ENCODE measurements at regions not wholly inside any gene's neighbourhood (a gene's known extent, or its start where the extent isn't known, plus 50 kb on each side); places are given as distances from the start of the nearest gene placed in this dataset.

GRCh38 chr18:78603102-78603983 lies 376.3 kb upstream of the SALL3 start:
- Histone ChIP-seq H3K27me3 (ENCODE audit: low read depth, low read length) (no peaks in the 10 kb centered on the region), H3K36me3 (ENCODE audit: control insufficient read depth in 1 of 2, insufficient read depth in 2 of 2, low read length in 2 of 2) (no peaks in the 10 kb centered on the region), H3K4me3 (ENCODE audit: low read depth in 1 of 2, low read length in 2 of 2) (no peak overlapping the region), H3K9me3 (ENCODE audit: control insufficient read depth in 1 of 2, low read length in 2 of 2) (no peaks in the 10 kb centered on the region), H3K27ac (ENCODE audit: low read length) (no peak overlapping the region), H3K4me1 (ENCODE audit: control insufficient read depth in 1 of 2, insufficient read depth in 2 of 2, low read length in 2 of 2) (no peaks in the 10 kb centered on the region)

- Histone ChIP-seq H3K9me3 (ENCODE audit: control insufficient read depth in 1 of 2, low read length in 2 of 2) (no peaks in the 10 kb centered on the region), H3K4me1 (ENCODE audit: control insufficient read depth in 1 of 2, insufficient read depth in 2 of 2, low read length in 2 of 2) (no peaks in the 10 kb centered on the region), H3K36me3 (ENCODE audit: control insufficient read depth in 1 of 2, insufficient read depth in 2 of 2, low read length in 2 of 2) (no peaks in the 10 kb centered on the region), H3K27ac (ENCODE audit: low read length) (no peak overlapping the region), H3K27me3 (ENCODE audit: low read depth, low read length) (no peaks in the 10 kb centered on the region), H3K4me3 (ENCODE audit: low read depth in 1 of 2, low read length in 2 of 2) (no peak overlapping the region)
Measured at GRCh38 chr18:78605255-78605654, 374.4 kb upstream of the SALL3 start.

DNA sequence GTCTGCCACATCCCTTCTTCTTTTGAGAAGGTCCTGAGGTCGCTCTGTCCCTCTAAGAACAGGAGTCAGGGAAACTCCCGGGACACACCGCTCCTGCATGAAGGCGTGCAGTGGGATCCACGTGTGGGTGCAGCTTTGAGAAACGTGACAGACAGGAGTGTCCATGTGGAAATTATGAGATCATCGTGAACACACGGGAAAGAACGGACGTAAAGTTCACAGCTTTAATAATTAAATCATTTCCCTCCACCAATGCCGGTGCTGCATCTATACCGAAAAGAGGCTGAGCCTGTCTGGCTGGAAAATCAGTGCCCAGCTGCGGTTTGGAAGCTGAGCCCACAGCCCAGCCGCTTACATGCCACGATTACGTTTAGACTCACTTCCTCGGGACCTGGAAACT lies 372.4 kb upstream of the SALL3 start:
- Histone ChIP-seq H3K4me3 (ENCODE audit: low read depth in 1 of 2, low read length in 2 of 2) (no peak overlapping the region), H3K36me3 (ENCODE audit: control insufficient read depth in 1 of 2, insufficient read depth in 2 of 2, low read length in 2 of 2) (no peaks in the 10 kb centered on the region), H3K27ac (ENCODE audit: low read length) (no peak overlapping the region), H3K4me1 (ENCODE audit: control insufficient read depth in 1 of 2, insufficient read depth in 2 of 2, low read length in 2 of 2) (no peaks in the 10 kb centered on the region), H3K27me3 (ENCODE audit: low read depth, low read length) (no peaks in the 10 kb centered on the region), H3K9me3 (ENCODE audit: control insufficient read depth in 1 of 2, low read length in 2 of 2) (no peaks in the 10 kb centered on the region)

DNA sequence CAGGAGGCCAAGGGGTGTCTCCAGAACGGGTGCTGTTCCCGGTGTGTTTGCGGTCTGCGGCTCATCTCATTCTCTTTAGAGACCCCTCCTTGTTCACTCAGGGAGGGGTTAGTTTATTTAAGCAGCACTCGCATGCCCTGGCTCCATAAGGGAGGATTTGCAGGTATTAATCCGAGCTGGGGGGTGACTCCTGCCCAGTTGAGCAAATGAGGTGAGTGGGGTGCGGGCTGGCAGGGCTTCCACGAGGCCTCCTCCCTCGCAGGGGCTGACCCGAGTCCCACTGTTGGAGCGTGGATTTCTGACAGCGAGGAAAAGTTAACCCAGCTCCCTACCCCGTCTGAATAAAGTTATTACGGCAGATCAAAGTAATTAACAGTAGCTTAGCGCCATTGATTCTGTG lies 371.8 kb upstream of the SALL3 start:
- no peaks in the 10 kb centered on the region for H3K9me3 ChIP-seq (ENCODE audit: control insufficient read depth in 1 of 2, low read length in 2 of 2)
- no peaks in the 10 kb centered on the region for H3K27me3 ChIP-seq (ENCODE audit: low read depth, low read length)
- H3K27ac ChIP-seq (ENCODE audit: low read length), result no peak overlapping the region
- H3K4me3 ChIP-seq (ENCODE audit: low read depth in 1 of 2, low read length in 2 of 2), result no peak overlapping the region
- no peaks in the 10 kb centered on the region for H3K36me3 ChIP-seq (ENCODE audit: control insufficient read depth in 1 of 2, insufficient read depth in 2 of 2, low read length in 2 of 2)
- no peaks in the 10 kb centered on the region for H3K4me1 ChIP-seq (ENCODE audit: control insufficient read depth in 1 of 2, insufficient read depth in 2 of 2, low read length in 2 of 2)

- H3K27me3 ChIP-seq (ENCODE audit: low read depth, low read length), result no peaks in the 10 kb centered on the region
- no peaks in the 10 kb centered on the region for H3K36me3 ChIP-seq (ENCODE audit: control insufficient read depth in 1 of 2, insufficient read depth in 2 of 2, low read length in 2 of 2)
- H3K4me3 ChIP-seq (ENCODE audit: low read depth in 1 of 2, low read length in 2 of 2), result no peak overlapping the region
- no peaks in the 10 kb centered on the region for H3K4me1 ChIP-seq (ENCODE audit: control insufficient read depth in 1 of 2, insufficient read depth in 2 of 2, low read length in 2 of 2)
- no peaks in the 10 kb centered on the region for H3K9me3 ChIP-seq (ENCODE audit: control insufficient read depth in 1 of 2, low read length in 2 of 2)
- H3K27ac ChIP-seq (ENCODE audit: low read length), result no peak overlapping the region
Measured at GRCh38 chr18:78610179-78610578, 369.4 kb upstream of the SALL3 start.

- Histone ChIP-seq H3K27me3 (ENCODE audit: low read depth, low read length) (no peaks in the 10 kb centered on the region), H3K36me3 (ENCODE audit: control insufficient read depth in 1 of 2, insufficient read depth in 2 of 2, low read length in 2 of 2) (no peaks in the 10 kb centered on the region), H3K4me3 (ENCODE audit: low read depth in 1 of 2, low read length in 2 of 2) (no peak overlapping the region), H3K4me1 (ENCODE audit: control insufficient read depth in 1 of 2, insufficient read depth in 2 of 2, low read length in 2 of 2) (no peaks in the 10 kb centered on the region), H3K27ac (ENCODE audit: low read length) (no peak overlapping the region), H3K9me3 (ENCODE audit: control insufficient read depth in 1 of 2, low read length in 2 of 2) (peaks cover 0 to 4% of the 10 kb centered on the region in 2 donors)
Measured at GRCh38 chr18:78611201-78611800, 368.3 kb upstream of the SALL3 start.

- H3K36me3 ChIP-seq (ENCODE audit: control insufficient read depth in 1 of 2, insufficient read depth in 2 of 2, low read length in 2 of 2), result no peaks in the 10 kb centered on the region
- H3K4me3 ChIP-seq (ENCODE audit: low read depth in 1 of 2, low read length in 2 of 2), result no peak overlapping the region
- no peaks in the 10 kb centered on the region for H3K4me1 ChIP-seq (ENCODE audit: control insufficient read depth in 1 of 2, insufficient read depth in 2 of 2, low read length in 2 of 2)
- H3K27me3 ChIP-seq (ENCODE audit: low read depth, low read length), result no peaks in the 10 kb centered on the region
- H3K27ac ChIP-seq (ENCODE audit: low read length), result no peak overlapping the region
- peaks cover 6 to 7% of the 10 kb centered on the region in 2 donors for H3K9me3 ChIP-seq (ENCODE audit: control insufficient read depth in 1 of 2, low read length in 2 of 2)
Measured at GRCh38 chr18:78611869-78612268, 367.7 kb upstream of the SALL3 start.

- Histone ChIP-seq H3K9me3 (ENCODE audit: control insufficient read depth in 1 of 2, low read length in 2 of 2) (peaks cover 7 to 9% of the 10 kb centered on the region in 2 donors), H3K4me1 (ENCODE audit: control insufficient read depth in 1 of 2, insufficient read depth in 2 of 2, low read length in 2 of 2) (no peaks in the 10 kb centered on the region)
Measured at GRCh38 chr18:78612318-78612717, 367.3 kb upstream of the SALL3 start.

GRCh38 chr18:78612801-78613200 lies 366.8 kb upstream of the SALL3 start:
- H3K36me3 ChIP-seq (ENCODE audit: control insufficient read depth in 1 of 2, insufficient read depth in 2 of 2, low read length in 2 of 2), result no peaks in the 10 kb centered on the region
- no peak overlapping the region for H3K4me3 ChIP-seq (ENCODE audit: low read depth in 1 of 2, low read length in 2 of 2)
- no peaks in the 10 kb centered on the region for H3K4me1 ChIP-seq (ENCODE audit: control insufficient read depth in 1 of 2, insufficient read depth in 2 of 2, low read length in 2 of 2)
- H3K27ac ChIP-seq (ENCODE audit: low read length), result no peak overlapping the region
- no peaks in the 10 kb centered on the region for H3K27me3 ChIP-seq (ENCODE audit: low read depth, low read length)
- peaks cover 7 to 9% of the 10 kb centered on the region in 2 donors for H3K9me3 ChIP-seq (ENCODE audit: control insufficient read depth in 1 of 2, low read length in 2 of 2)

More at GRCh38 chr18:78612318-78612717, 367.3 kb upstream of the SALL3 start:
- Histone ChIP-seq H3K27me3 (ENCODE audit: low read depth, low read length) (no peaks in the 10 kb centered on the region), H3K27ac (ENCODE audit: low read length) (no peak overlapping the region), H3K36me3 (ENCODE audit: control insufficient read depth in 1 of 2, insufficient read depth in 2 of 2, low read length in 2 of 2) (no peaks in the 10 kb centered on the region), H3K4me3 (ENCODE audit: low read depth in 1 of 2, low read length in 2 of 2) (no peak overlapping the region)

DNA sequence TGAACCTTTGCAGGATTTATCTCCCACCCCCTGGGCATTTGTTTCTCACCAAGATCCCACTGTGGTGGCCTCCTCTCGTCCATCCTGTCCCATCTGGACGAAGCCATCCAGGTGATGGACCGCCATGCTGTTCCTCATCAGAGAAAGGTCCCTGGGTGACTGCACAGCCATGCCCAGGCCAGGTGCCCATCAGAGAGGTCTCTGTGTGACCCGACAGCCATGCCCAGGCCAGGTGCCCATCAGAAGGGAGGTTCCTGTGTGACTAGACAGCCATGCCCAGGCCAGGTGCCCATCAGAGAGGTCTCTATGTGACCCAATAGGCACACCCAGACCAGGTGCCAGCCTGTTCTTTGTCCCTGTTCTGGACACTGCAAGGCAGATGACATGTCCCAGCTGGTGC lies 360.9 kb upstream of the SALL3 start:
- Histone ChIP-seq H3K27me3 (ENCODE audit: low read depth, low read length) (no peaks in the 10 kb centered on the region), H3K4me1 (ENCODE audit: control insufficient read depth in 1 of 2, insufficient read depth in 2 of 2, low read length in 2 of 2) (no peaks in the 10 kb centered on the region), H3K4me3 (ENCODE audit: low read depth in 1 of 2, low read length in 2 of 2) (no peak overlapping the region), H3K36me3 (ENCODE audit: control insufficient read depth in 1 of 2, insufficient read depth in 2 of 2, low read length in 2 of 2) (no peaks in the 10 kb centered on the region), H3K9me3 (ENCODE audit: control insufficient read depth in 1 of 2, low read length in 2 of 2) (peaks cover 7 to 18% of the 10 kb centered on the region in 2 donors), H3K27ac (ENCODE audit: low read length) (no peak overlapping the region)

DNA sequence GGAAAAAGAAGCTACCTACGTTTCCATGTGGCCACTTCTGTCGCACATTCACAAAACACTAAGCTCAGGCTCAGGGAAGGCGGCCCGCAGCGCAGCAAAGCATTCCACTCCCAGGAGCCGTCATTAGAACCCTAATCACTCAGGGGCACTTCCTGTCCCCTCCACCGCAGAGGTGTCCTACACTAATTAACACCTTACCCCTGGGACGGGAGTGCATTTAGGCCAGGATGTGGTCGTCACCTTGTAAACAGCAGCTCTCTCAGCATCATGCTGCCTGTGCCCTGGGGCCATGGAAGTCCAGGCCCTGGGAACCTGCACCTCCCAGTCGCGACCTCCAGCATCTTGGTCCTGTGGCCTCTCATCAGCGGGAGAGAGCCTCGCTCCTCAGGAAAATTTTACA lies 359.8 kb upstream of the SALL3 start:
- Histone ChIP-seq H3K4me1 (ENCODE audit: control insufficient read depth in 1 of 2, insufficient read depth in 2 of 2, low read length in 2 of 2) (no peaks in the 10 kb centered on the region), H3K9me3 (ENCODE audit: control insufficient read depth in 1 of 2, low read length in 2 of 2) (peaks cover 7 to 18% of the 10 kb centered on the region in 2 donors), H3K4me3 (ENCODE audit: low read depth in 1 of 2, low read length in 2 of 2) (no peak overlapping the region), H3K27me3 (ENCODE audit: low read depth, low read length) (no peaks in the 10 kb centered on the region), H3K27ac (ENCODE audit: low read length) (no peak overlapping the region), H3K36me3 (ENCODE audit: control insufficient read depth in 1 of 2, insufficient read depth in 2 of 2, low read length in 2 of 2) (no peaks in the 10 kb centered on the region)
